ENCODE measurements at regions not wholly inside any gene's neighbourhood (a gene's known extent, or its start where the extent isn't known, plus 50 kb on each side); places are given as distances from the start of the nearest gene placed in this dataset.
"Not testable (repeated sequence)": the region's sequence is repeated elsewhere in the genome, so short reads cannot be mapped to it uniquely, and the experiment has no call there.

DNA sequence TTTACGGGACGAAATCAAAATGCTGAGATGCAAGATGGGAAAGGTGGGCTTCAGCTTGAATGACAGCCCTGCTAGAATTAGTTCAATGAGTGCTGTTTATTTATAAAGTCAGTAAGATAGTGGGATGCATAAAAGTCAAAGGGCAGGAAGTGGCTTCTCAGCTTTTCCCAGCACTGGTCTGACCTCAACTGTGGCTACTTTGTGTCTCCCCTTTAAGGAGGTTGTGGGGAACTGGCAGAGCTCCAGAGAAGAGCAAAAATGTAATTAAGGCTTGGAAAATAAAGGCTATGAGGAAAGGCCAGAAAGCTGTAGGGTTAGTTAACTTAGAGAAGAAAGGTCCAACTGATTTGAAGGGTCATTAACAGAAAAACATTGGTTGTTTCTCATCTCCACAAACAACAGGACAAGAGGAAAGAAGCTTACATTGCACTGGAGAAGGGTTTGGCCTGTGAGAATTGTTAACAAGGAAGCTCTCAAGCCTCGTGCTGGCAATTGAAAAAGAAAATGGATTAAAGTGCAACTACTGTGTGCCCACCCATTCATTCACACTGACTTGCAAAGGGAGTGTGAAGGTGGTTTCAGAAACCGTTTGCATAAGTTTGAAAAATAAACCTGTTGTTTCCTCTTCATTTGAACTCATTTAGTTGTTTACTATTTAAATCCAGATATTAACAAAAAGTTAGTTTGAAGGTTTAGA, 68.8 kb upstream of the CD28 start:
- 0 to 100% (median 64%) methylated on average over 1 to 4 of the region's 4 CpGs for WGBS, 10 experiments
- Histone ChIP-seq H3K4me1 (replicated peaks in 1 of 2) (no peaks in the 10 kb centered on the region), H3K4me3 (no peak overlapping the region), H3K27ac (no peak overlapping the region)
- in situ Hi-C loops (cut with MboI; ENCODE audit: low pct_unique_long_range_greater_than_20kb in 2 of 9, low sequenced_read_pairs in 9 of 9, unreplicated experiment in 9 of 9), result no loop called here
- no peak for ATAC-seq (replicated peaks in 6 of 8)

DNA sequence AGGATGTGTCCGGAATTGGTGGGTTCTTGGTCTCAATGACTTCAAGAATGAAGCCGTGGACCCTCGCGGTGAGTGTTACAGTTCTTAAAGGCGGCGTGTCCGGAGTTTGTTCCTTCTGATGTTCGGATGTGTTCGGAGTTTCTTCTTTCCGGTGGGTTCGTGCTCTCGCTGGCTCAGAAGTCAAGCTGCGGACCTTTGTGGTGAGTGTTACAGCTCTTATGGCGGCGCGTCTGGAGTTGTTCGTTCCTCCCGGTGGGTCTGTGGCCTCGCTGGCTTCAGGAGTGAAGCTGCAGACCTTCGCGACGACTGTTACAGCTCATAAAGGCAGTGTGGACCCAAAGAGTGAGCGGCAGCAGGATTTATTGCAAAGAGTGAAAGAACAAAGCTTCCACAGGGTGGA, 64.6 kb upstream of the CD28 start:
- not testable (repeated sequence) for ATAC-seq (replicated peaks in 6 of 8)
- 13 to 100% (median 98%) methylated on average over 1 to 14 of the region's 23 CpGs; no CpG with 5 or more reads in 4 of the 10 experiments for WGBS, 10 experiments

DNA sequence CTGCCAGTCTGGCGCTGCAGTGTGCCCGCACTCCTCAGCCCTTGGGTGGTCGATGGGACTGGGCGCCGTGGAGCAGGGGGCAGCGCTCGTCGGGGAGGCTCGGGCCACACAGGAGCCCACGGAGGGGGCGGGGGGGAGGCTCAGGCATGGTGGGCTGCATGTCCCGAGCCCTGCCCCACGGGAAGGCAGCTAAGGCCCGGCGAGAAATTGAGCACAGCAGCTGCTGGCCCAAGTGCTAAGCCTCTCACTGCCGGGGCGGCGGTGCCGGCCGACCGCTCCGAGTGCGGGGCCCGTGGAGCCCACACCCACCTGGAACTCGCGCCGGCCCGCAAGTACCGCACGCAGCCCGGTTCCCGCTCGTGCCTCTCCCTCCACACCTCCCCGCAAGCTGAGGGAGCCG, 63.6 kb upstream of the CD28 start:
- WGBS, 10 experiments, result no CpG with 5 or more reads among the region's 35 CpGs
- H3K4me3 ChIP-seq; in situ Hi-C loops (cut with MboI; ENCODE audit: low pct_unique_long_range_greater_than_20kb in 2 of 9, low sequenced_read_pairs in 9 of 9, unreplicated experiment in 9 of 9); H3K4me1 ChIP-seq (replicated peaks in 1 of 2); H3K27ac ChIP-seq; ATAC-seq (replicated peaks in 6 of 8): not testable (repeated sequence)

More for the DNA sequence above, 64.6 kb upstream of the CD28 start:
- H3K4me3 ChIP-seq; H3K4me1 ChIP-seq (replicated peaks in 1 of 2); in situ Hi-C loops (cut with MboI; ENCODE audit: low pct_unique_long_range_greater_than_20kb in 2 of 9, low sequenced_read_pairs in 9 of 9, unreplicated experiment in 9 of 9); H3K27ac ChIP-seq: not testable (repeated sequence)

DNA sequence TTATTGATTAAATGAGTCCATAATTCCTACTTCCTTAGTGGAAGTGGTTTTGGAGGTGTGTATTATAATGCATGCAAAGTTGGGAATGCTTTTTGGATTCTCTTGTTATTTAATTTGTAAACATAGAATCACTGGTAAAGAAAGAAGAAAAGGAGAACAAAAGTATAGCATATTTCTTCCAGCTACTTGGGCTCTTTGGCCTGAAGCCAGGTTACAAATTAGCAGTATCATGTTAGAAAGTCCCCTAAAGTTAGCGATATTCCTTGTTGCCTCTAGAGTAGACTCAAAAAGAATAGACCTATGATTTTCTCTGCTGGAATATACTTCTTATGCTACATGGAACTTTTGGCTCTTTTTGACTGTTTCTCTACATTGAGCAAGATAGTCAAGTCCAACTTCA, 60.6 kb upstream of the CD28 start:
- Histone ChIP-seq H3K4me1 (replicated peaks in 1 of 2) (peaks cover 0 to 3% of the 10 kb centered on the region in 2 donors), H3K4me3 (no peak overlapping the region), H3K27ac (no peak overlapping the region)
- 86 to 100% (median 100%) methylated on average over 1 of the region's 1 CpG; no CpG with 5 or more reads in 4 of the 10 experiments for WGBS, 10 experiments
- in situ Hi-C loops (cut with MboI; ENCODE audit: low pct_unique_long_range_greater_than_20kb in 2 of 9, low sequenced_read_pairs in 9 of 9, unreplicated experiment in 9 of 9), result no loop called here
- no peak for ATAC-seq (replicated peaks in 6 of 8)

DNA sequence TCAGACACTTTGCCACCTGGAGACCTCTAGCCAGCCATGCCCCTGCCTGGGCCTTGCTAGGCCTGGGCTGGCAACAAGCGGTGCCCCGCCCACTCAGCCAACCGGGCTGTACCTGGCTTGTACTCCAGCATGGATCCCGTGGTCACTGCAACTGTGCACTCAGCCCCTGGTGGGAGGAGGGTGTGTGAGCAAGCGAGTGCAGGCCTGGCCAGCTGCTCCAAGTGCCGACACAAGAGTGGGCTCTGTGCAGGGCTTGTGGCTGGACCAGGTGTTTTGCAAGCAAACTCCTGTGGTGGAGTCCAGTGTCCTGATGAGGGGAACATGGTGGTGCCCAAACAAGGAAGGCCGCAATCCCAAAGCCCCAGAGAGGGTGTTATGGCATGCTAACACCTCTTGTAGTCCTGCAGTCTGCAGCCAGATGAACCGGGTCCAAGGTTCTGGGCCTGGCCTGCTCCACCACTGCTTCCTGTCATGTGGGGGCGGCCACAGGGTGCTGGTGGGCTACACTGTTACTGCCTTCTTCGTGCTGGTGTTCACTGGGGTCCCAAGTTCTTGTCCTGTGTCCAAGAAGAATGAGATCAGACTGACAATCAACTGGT, 60.1 kb upstream of the CD28 start:
- no peak for ATAC-seq (replicated peaks in 6 of 8)
- 33 to 100% (median 87%) methylated on average over 1 to 8 of the region's 10 CpGs; no CpG with 5 or more reads in 2 of the 10 experiments for WGBS, 10 experiments

DNA sequence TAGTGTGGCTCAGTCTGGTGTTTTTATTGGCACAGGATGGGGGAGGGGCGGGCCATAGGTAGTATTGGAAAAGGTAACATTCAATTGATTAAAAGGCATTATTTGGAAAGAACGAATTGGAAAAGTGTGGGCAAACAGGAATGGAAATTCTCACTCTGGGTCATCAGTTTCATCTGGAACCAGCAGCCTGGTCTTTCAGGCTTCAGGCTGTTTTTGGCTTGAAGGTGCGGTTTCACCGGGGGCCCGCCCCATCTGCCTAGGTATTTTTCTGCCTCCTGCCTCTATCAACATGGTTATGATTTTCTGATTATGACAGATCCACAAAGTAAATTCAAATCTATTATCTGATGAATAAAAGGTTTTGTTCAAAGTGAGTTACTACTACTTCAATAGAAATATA, 59.5 kb upstream of the CD28 start:
- in situ Hi-C loops (cut with MboI; ENCODE audit: low pct_unique_long_range_greater_than_20kb in 2 of 9, low sequenced_read_pairs in 9 of 9, unreplicated experiment in 9 of 9), result no loop called here
- no peak for ATAC-seq (replicated peaks in 6 of 8)
- H3K4me3 ChIP-seq, result no peak overlapping the region
- H3K4me1 ChIP-seq (replicated peaks in 1 of 2), result peaks cover 0 to 3% of the 10 kb centered on the region in 2 donors
- H3K27ac ChIP-seq, result no peak overlapping the region
- 78 to 100% (median 87%) methylated on average over 1 to 5 of the region's 5 CpGs; no CpG with 5 or more reads in 1 of the 10 experiments for WGBS, 10 experiments

More for the DNA sequence above, 60.1 kb upstream of the CD28 start:
- in situ Hi-C loops (cut with MboI; ENCODE audit: low pct_unique_long_range_greater_than_20kb in 2 of 9, low sequenced_read_pairs in 9 of 9, unreplicated experiment in 9 of 9), result no loop called here
- H3K4me3 ChIP-seq, result no peak overlapping the region
- no peak overlapping the region for H3K27ac ChIP-seq
- H3K4me1 ChIP-seq (replicated peaks in 1 of 2), result peaks cover 0 to 3% of the 10 kb centered on the region in 2 donors

DNA sequence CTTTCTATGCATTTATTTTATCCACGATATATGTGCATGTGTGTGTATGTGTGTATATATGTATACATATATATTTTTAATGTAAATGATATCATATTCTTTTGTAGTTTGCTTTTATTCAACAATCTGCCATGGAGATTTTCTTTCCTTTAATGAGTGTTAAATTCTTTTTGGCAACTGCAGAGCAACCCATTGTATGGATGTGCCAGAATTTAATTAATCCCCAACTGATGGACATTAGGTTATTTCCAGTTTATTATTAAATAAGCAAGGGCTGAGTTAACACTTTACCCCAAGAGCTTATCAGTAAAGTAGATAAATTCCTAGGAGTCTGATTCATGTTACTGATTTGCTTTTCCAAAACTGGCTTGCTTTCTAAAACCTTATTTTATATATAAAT, 58.9 kb upstream of the CD28 start:
- 31 to 100% (median 86%) methylated on average over 1 of the region's 1 CpG; no CpG with 5 or more reads in 1 of the 10 experiments for WGBS, 10 experiments
- Histone ChIP-seq H3K4me1 (replicated peaks in 1 of 2) (peaks cover 0 to 3% of the 10 kb centered on the region in 2 donors), H3K4me3 (no peak overlapping the region), H3K27ac (no peak overlapping the region)
- in situ Hi-C loops (cut with MboI; ENCODE audit: low pct_unique_long_range_greater_than_20kb in 2 of 9, low sequenced_read_pairs in 9 of 9, unreplicated experiment in 9 of 9), result no loop called here
- no peak for ATAC-seq (replicated peaks in 6 of 8)

DNA sequence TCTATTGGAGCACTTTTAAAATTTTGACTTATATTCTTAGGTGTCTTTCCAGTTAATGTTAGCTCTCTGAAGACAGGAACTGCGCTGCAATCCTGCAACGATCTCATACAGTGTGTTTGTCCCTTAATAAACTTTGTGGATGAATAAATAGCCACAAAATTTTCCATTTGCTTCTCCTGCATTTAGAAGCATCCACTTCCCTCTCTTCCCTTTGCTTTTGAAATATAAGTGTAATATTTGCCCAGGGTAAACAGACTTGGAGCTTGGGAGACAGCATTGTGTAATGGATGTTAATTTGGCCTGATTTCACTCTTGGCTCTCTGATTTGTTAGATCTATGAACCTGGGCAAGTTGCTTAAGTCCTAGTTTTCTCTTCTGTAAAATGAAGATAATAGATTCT, 58.2 kb upstream of the CD28 start:
- in situ Hi-C loops (cut with MboI; ENCODE audit: low pct_unique_long_range_greater_than_20kb in 2 of 9, low sequenced_read_pairs in 9 of 9, unreplicated experiment in 9 of 9), result no loop called here
- no peak overlapping the region for H3K4me3 ChIP-seq
- WGBS, 10 experiments, result 33 to 100% (median 88%) methylated on average over 2 of the region's 2 CpGs; no CpG with 5 or more reads in 3 of the 10 experiments
- peak in 2 of 8 experiments; percentile 33 to 59 for ATAC-seq (replicated peaks in 6 of 8)
- no peak overlapping the region for H3K27ac ChIP-seq
- peaks cover 0 to 3% of the 10 kb centered on the region in 2 donors for H3K4me1 ChIP-seq (replicated peaks in 1 of 2)

DNA sequence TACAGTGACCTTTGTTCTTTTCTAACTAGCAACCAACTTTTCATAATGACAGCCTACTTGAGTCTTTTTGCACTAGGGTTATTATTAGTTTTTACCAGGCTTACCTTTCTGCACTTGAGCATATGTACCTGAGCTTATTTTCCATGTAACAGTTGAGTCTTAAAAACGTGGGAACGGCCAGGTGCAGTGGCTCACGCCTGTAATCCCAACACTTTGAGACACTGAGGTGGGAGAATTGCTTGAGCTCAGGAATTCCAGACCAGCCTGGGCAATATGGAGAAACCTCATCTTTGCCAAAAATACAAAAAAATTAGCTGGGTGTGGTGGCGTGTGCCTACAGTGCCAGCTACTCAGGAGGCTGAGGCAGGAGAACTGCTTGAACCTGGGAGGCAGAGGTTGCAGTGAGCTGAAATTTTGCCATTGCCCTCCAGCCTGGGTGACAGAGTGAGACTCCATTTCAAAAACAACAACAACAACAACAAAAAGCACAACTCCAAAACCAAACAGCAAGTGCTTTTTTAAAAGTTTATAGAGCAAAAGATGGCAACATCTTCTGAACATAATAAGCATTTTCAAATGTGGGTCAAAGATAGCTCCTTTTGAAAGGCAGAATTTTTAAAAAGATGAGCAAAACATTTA, 57.1 kb upstream of the CD28 start:
- no peak for ATAC-seq (replicated peaks in 6 of 8)
- no peak overlapping the region for H3K4me3 ChIP-seq
- H3K27ac ChIP-seq, result no peak overlapping the region
- H3K4me1 ChIP-seq (replicated peaks in 1 of 2), result peaks cover 0 to 3% of the 10 kb centered on the region in 2 donors
- WGBS, 10 experiments, result 58 to 89% (median 80%) methylated on average over 1 to 4 of the region's 4 CpGs; no CpG with 5 or more reads in 5 of the 10 experiments
- in situ Hi-C loops (cut with MboI; ENCODE audit: low pct_unique_long_range_greater_than_20kb in 2 of 9, low sequenced_read_pairs in 9 of 9, unreplicated experiment in 9 of 9), result no loop called here

DNA sequence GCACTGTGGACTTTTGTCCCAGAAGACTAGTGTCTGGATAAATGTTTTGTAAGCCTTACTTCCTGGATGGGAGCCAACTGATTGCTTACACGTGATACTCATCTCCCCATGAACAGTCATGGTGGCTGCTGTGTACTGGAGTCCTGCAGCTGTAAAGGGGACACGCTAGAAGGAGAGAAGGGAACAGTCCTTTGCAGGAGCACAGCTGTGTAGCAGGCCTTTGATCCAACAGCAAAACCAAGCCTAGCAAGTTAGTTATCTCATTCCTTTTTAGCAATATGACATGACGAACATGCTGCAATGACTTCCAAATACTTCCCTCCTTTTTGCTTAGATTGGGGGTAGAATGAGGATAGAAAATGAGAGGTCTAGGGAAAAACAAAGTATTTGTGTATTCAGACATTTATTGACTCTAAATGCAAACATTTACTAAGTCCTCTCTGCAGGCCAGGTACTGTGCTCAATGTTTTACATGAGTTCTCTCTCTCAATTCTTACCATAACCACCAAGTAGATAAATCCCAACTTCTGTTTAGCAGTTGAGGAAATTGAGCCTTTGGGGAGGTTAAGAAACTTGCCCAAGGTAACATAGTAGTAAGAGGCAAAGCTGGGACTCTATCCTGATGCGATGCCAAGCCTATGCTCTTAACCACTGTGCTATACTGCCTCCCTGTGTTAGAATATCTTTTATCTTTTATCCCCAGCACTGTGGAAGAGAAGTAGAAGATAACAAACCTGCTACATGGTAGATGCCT, 55.4 kb upstream of the CD28 start:
- in situ Hi-C loops (cut with MboI; ENCODE audit: low pct_unique_long_range_greater_than_20kb in 2 of 9, low sequenced_read_pairs in 9 of 9, unreplicated experiment in 9 of 9), result loop anchor here in 2 of 9 experiments (10.0 to 25.0 kb wide), 2 partner anchors 164 to 166 kb away; no protein-coding TSS in a partner anchor
- Histone ChIP-seq H3K4me3 (no peak overlapping the region), H3K27ac (no peak overlapping the region)

DNA sequence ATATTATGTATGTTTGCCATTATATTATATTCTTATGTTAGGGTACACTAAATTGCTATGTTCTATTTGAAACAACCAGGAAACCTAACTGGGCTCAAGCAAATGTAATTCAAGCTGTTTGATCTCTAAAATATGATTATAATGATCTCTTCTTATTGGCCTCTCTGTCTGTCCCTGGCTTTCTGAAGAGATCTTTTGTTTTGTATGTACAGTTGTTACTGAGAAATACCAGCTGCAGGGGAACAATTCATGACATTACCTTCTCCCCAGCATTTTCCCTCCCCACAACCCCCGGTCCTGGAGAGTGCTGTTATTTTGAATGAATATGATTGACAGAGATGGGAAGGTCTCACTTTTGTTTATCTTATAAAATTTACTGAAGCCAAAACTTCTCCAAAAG, 54.8 kb upstream of the CD28 start:
- Histone ChIP-seq H3K27ac (no peak overlapping the region), H3K4me3 (no peak overlapping the region), H3K4me1 (replicated peaks in 1 of 2) (peaks cover 7 to 13% of the 10 kb centered on the region in 2 donors)
- ATAC-seq (replicated peaks in 6 of 8), result no peak
- in situ Hi-C loops (cut with MboI; ENCODE audit: low pct_unique_long_range_greater_than_20kb in 2 of 9, low sequenced_read_pairs in 9 of 9, unreplicated experiment in 9 of 9), result loop anchor here in 2 of 9 experiments (10.0 to 25.0 kb wide), 2 partner anchors 164 to 167 kb away; no protein-coding TSS in a partner anchor
- WGBS, 10 experiments, result 17 to 75% (median 60%) methylated on average over 1 of the region's 1 CpG; no CpG with 5 or more reads in 5 of the 10 experiments

More for the DNA sequence above, 55.4 kb upstream of the CD28 start:
- 0 to 100% (median 94%) methylated on average over 1 to 2 of the region's 4 CpGs; no CpG with 5 or more reads in 2 of the 10 experiments for WGBS, 10 experiments
- H3K4me1 ChIP-seq (replicated peaks in 1 of 2), result peaks cover under 1 to 7% of the 10 kb centered on the region in 2 donors
- ATAC-seq (replicated peaks in 6 of 8), result peak in 7 of 8 experiments; percentile 52 to 83 (median 74)

DNA sequence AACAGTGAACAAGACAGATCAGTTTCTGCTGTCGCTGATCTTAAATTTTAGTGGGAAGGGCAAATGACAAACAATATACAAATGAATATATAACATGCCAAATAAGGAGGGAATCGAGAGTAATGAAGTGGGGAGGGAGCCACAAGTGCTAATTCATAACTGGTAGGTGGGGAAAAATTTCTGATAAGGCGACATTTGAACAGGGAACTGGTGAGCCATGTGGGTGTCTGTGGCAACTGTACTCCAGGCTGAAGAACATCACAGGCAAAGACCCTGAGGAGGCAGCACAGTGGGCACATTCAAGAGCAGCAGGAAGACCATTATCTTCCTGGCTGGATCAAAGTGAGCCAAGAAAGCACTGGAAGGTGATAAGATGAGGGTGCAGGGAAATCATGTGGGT, 51.6 kb upstream of the CD28 start:
- no peak overlapping the region for H3K27ac ChIP-seq
- WGBS, 10 experiments, result 40 to 100% (median 90%) methylated on average over 1 to 3 of the region's 3 CpGs; no CpG with 5 or more reads in 1 of the 10 experiments
- no peak for ATAC-seq (replicated peaks in 6 of 8)
- peaks cover 12 to 18% of the 10 kb centered on the region in 2 donors for H3K4me1 ChIP-seq (replicated peaks in 1 of 2)
- no peak overlapping the region for H3K4me3 ChIP-seq
- in situ Hi-C loops (cut with MboI; ENCODE audit: low pct_unique_long_range_greater_than_20kb in 2 of 9, low sequenced_read_pairs in 9 of 9, unreplicated experiment in 9 of 9), result loop anchor here in 2 of 9 experiments (10.0 to 25.0 kb wide), 2 partner anchors 168 to 170 kb away; no protein-coding TSS in a partner anchor
